Spleen (tissue), 7 donors: ENCODE measurements at regions not wholly inside any gene's neighbourhood (a gene's known extent, or its start where the extent isn't known, plus 50 kb on each side); places are given as distances from the start of the nearest gene placed in this dataset.

Experiments used
- CTCF ChIP-seq, 11 experiments: fragments of 200-600 bp in 7 of 11; fragments of 450-650 bp in 4 of 11; sonication (generic) in 4 of 11; IDR thresholded peaks in 8 of 11; conservative IDR thresholded peaks in 3 of 11; 1 replicate in 7 of 11; 2 replicates in 4 of 11; pipeline versions ENCODE4 v1.4.0 to v1.8.0; 2016 to 2021; ENCODE audit warnings: antibody characterized with exemption in 11 of 11, inconsistent platforms in 4 of 11, mild to moderate bottlenecking in 1 of 11
- POLR2A ChIP-seq, 3 donors: fragments of 450-650 bp; IDR thresholded peaks; one replicate each; pipeline ENCODE4 v1.5.1; 2017; ENCODE audit warnings: antibody characterized with exemption in 3 of 3, mild to moderate bottlenecking in 1 of 3
- POLR2AphosphoS5 ChIP-seq, 3 donors: sonication (generic); formaldehyde crosslinking; IDR thresholded peaks; one replicate each; pipeline ENCODE4 v1.5.1; 2017; ENCODE audit warnings: antibody characterized with exemption in 3 of 3
- donor health status: DM: no; HTN: no; CAD: no; lungs with moderate emphysema.
- donor health status: DM: no; HTN: no; CAD: no.
- donor health status: DM: no; HTN: no; CAD: no.

GRCh38 chr14:98835051-98835824, 436.8 kb downstream of the BCL11B start:
- TF ChIP-seq CTCF (IDR thresholded peaks at IDR 0.05 in 8 of 11, conservative IDR thresholded peaks at IDR 0.05 in 3 of 11) (no peak), POLR2AphosphoS5 (IDR thresholded peaks at IDR 0.05) (no peak), POLR2A (IDR thresholded peaks at IDR 0.05) (no peak)
